Caco-2 (cell line): ENCODE measurements at regions not wholly inside any gene's neighbourhood (a gene's known extent, or its start where the extent isn't known, plus 50 kb on each side); places are given as distances from the start of the nearest gene placed in this dataset.

ENCODE experiments used
- BruUV-seq: library from RNA; stranded (reverse); fragments of 400-500 nt; replicated peaks from 2 replicates; lab custom pipeline; 2021; lab: Mats Ljungman, UMichigan
- CTCF ChIA-PET: fragments of 300-600 bp; sonication (Branson Sonifier 250); formaldehyde crosslinking; loops from one replicate; lab custom pipeline; 2022; ENCODE audit warnings: antibody characterized with exemption; lab: Charles Lee
- POLR2A ChIA-PET: fragments of 300-600 bp; sonication (Branson Sonifier 250); formaldehyde crosslinking; loops from one replicate; lab custom pipeline; 2022; ENCODE audit warnings: antibody characterized with exemption; lab: Charles Lee
- DNase-seq, 2 experiments: peaks; one replicate each; pipeline versions ENCODE4 v3.0.0 to v3.0.0-alpha.2; 2020 to 2022
- H3K27me3 ChIP-seq: replicated peaks from 2 replicates; pipeline ENCODE4 v1.6.0; 2011; ENCODE audit warnings: low read length; ENCODE audit not compliant: control insufficient read depth, insufficient read depth
- H3K36me3 ChIP-seq: 2 replicates; pipeline ENCODE4 v1.5.1; 2011; ENCODE audit warnings: low read length; ENCODE audit not compliant: control insufficient read depth, insufficient read depth
- H3K4me1 ChIP-seq: fragments of 250-450 bp; sonication (Bioruptor Pico); 2 replicates; pipeline ENCODE4 v1.5.1; 2020; ENCODE audit warnings: mild to moderate bottlenecking
- H3K4me3 ChIP-seq: 2 replicates; pipeline ENCODE4 v1.5.1; 2011; ENCODE audit warnings: low read depth, mild to moderate bottlenecking, control low read depth, low read length
- H3K9me3 ChIP-seq: fragments of 250-450 bp; sonication (Bioruptor Pico); 2 replicates; pipeline ENCODE4 v1.5.1; 2020; ENCODE audit warnings: mild to moderate bottlenecking, moderate library complexity
- H3K27ac Mint-ChIP-seq: one replicate; pipeline ENCODE4 v1.8.0; 2022; ENCODE audit warnings: mixed read lengths; ENCODE audit not compliant: unreplicated experiment
- H3K27me3 Mint-ChIP-seq: one replicate; pipeline ENCODE4 v1.8.0; 2022; ENCODE audit warnings: mixed read lengths; ENCODE audit not compliant: insufficient read depth, unreplicated experiment
- H3K36me3 Mint-ChIP-seq: one replicate; pipeline ENCODE4 v1.8.0; 2022; ENCODE audit warnings: mild to moderate bottlenecking, mixed read lengths; ENCODE audit not compliant: insufficient read depth, unreplicated experiment
- H3K4me1 Mint-ChIP-seq: one replicate; pipeline ENCODE4 v1.8.0; 2022; ENCODE audit warnings: low read depth, mixed read lengths; ENCODE audit not compliant: unreplicated experiment
- H3K4me3 Mint-ChIP-seq: one replicate; pipeline ENCODE4 v1.8.0; 2022; ENCODE audit warnings: mild to moderate bottlenecking, moderate library complexity, mixed read lengths; ENCODE audit not compliant: unreplicated experiment
- H3K9me3 Mint-ChIP-seq: one replicate; pipeline ENCODE4 v1.8.0; 2022; ENCODE audit warnings: mixed read lengths; ENCODE audit not compliant: unreplicated experiment
- intact Hi-C: fragments of 100-400 bp; cut with micrococcal nuclease; formaldehyde crosslinking; loops from one replicate; pipeline ENCODE4 v1.10.0; 2022; ENCODE audit not compliant: unreplicated experiment
- TF ChIP-seq, protein P1 (sequence below), 2 experiments: fragments of 200-600 bp in 1 of 2; IDR thresholded peaks; 1 replicate in 1 of 2; 2 replicates in 1 of 2; pipeline versions ENCODE4 v1.5.1 to v1.8.0; 2011 to 2022; ENCODE audit warnings: antibody characterized with exemption in 1 of 2, control low read depth in 1 of 2, inconsistent platforms in 1 of 2, low read depth in 1 of 2, low read length in 1 of 2, mild to moderate bottlenecking in 1 of 2, moderate library complexity in 1 of 2; ENCODE audit not compliant: insufficient read depth in 1 of 2, severe bottlenecking in 1 of 2, unreplicated experiment in 1 of 2

DNA sequence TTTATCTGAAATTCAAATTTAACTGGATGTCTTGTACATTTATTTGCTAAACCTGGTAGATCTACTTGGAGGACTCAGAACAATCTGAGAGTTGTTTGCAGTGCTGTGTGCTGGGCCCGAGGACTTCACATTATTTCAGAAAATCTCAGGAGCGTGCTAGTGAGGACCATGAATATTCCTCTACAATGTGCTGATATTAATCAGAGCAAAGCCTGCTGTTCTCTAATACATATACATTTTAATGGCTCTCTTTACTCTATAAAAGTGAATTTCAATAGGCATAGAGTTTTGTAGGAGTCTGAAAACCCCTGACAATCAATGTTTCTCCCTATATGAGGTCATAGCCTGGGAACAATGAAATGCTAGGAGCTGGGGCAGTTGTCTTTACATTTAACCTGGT is 144.3 kb downstream of the NEDD1 start:
- Histone ChIP-seq H3K36me3 (no peaks in the 10 kb centered on the region), H3K9me3 (no peaks in the 10 kb centered on the region), H3K4me3 (no peak overlapping the region), H3K4me1 (no peaks in the 10 kb centered on the region), H3K27me3 (no peaks in the 10 kb centered on the region)
- intact Hi-C loops, result no loop called here
- DNase-seq, result no peak
- ChIA-PET POLR2A (no interaction called here), CTCF (no interaction called here)
- TF ChIP-seq, protein P1, sequence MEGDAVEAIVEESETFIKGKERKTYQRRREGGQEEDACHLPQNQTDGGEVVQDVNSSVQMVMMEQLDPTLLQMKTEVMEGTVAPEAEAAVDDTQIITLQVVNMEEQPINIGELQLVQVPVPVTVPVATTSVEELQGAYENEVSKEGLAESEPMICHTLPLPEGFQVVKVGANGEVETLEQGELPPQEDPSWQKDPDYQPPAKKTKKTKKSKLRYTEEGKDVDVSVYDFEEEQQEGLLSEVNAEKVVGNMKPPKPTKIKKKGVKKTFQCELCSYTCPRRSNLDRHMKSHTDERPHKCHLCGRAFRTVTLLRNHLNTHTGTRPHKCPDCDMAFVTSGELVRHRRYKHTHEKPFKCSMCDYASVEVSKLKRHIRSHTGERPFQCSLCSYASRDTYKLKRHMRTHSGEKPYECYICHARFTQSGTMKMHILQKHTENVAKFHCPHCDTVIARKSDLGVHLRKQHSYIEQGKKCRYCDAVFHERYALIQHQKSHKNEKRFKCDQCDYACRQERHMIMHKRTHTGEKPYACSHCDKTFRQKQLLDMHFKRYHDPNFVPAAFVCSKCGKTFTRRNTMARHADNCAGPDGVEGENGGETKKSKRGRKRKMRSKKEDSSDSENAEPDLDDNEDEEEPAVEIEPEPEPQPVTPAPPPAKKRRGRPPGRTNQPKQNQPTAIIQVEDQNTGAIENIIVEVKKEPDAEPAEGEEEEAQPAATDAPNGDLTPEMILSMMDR (IDR thresholded peaks at IDR 0.05; ENCODE audit: insufficient read depth in 1 of 2, low read depth in 1 of 2, low read length in 1 of 2, severe bottlenecking in 1 of 2, unreplicated experiment in 1 of 2), result no peak
- H3K36me3 Mint-ChIP-seq, result no peaks in the 10 kb centered on the region
- H3K27ac Mint-ChIP-seq, result no peak overlapping the region
- peaks cover 6% of the 10 kb centered on the region for H3K27me3 Mint-ChIP-seq
- H3K9me3 Mint-ChIP-seq, result no peaks in the 10 kb centered on the region
- H3K4me1 Mint-ChIP-seq, result no peaks in the 10 kb centered on the region
- no TSS peak for BruUV-seq
- no peak overlapping the region for H3K4me3 Mint-ChIP-seq

DNA sequence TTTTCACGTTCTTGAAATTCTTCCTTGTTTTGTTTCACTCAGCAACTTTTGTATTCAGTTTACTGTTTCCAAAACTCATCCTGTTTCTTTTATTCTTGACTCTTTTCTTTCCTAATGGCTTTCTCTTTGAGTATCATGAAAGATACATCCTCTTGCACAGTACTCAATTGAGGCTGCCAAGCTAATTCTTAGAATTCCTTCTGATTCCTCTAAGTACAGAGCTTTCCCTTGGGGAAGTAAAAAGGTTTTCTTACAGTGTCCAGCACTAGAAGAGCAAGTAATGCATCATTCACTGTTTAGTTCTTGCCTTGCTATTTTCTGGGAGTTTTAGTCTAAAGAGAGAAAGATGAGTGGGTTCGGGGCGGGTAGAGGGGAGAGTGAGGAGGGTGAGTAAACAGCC is 154.1 kb downstream of the NEDD1 start:
- H3K27me3 Mint-ChIP-seq, result peaks cover 16% of the 10 kb centered on the region
- no peak for DNase-seq
- Histone ChIP-seq H3K4me3 (no peak overlapping the region), H3K4me1 (no peaks in the 10 kb centered on the region), H3K36me3 (no peaks in the 10 kb centered on the region), H3K27me3 (no peaks in the 10 kb centered on the region; the same call in 1 of the 2 replicates), H3K9me3 (no peaks in the 10 kb centered on the region)
- H3K36me3 Mint-ChIP-seq, result no peaks in the 10 kb centered on the region
- TF ChIP-seq, protein P1 (IDR thresholded peaks at IDR 0.05; ENCODE audit: insufficient read depth in 1 of 2, low read depth in 1 of 2, low read length in 1 of 2, severe bottlenecking in 1 of 2, unreplicated experiment in 1 of 2), result no peak
- H3K27ac Mint-ChIP-seq, result no peak overlapping the region
- no peaks in the 10 kb centered on the region for H3K4me1 Mint-ChIP-seq
- no peaks in the 10 kb centered on the region for H3K9me3 Mint-ChIP-seq
- CTCF ChIA-PET, result no interaction called here
- intact Hi-C loops, result no loop called here
- H3K4me3 Mint-ChIP-seq, result no peak overlapping the region
- POLR2A ChIA-PET, result no interaction called here
- no TSS peak for BruUV-seq

DNA sequence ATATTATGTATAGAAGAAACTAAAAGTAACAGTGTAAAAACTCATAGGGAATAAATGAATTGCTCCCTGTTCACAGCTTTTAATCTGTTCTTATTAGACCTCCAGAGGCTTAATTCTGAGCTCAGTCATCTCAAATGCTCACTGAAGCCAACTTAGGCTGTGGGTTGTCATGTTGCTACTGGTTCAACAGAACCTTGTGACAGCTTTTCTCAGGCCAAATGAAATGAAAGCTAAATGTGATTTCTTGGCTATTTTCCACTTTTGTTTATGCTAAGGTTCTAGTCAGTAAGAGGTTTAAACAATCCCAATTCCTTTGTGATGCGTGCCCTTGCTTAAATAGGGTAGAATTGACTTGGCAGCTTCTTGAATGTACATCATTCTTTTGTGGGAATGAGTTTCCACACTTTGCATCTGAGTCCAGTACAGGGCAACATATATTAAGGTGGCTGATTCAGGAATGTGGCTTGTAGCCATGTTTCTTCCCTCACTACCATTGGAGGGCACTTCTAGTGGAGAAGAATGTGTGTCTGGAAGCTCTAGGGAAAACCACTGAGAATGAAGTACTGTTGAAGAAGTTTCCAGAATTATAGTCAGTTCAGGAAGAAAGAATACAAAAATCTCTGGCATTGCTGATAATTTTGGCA is 156.4 kb downstream of the NEDD1 start:
- BruUV-seq, result no TSS peak
- no peak for DNase-seq
- TF ChIP-seq, protein P1 (IDR thresholded peaks at IDR 0.05; ENCODE audit: insufficient read depth in 1 of 2, low read depth in 1 of 2, low read length in 1 of 2, severe bottlenecking in 1 of 2, unreplicated experiment in 1 of 2), result no peak
- Mint-ChIP-seq H3K27me3 (peaks cover 13% of the 10 kb centered on the region), H3K36me3 (no peaks in the 10 kb centered on the region), H3K4me3 (no peak overlapping the region), H3K4me1 (no peaks in the 10 kb centered on the region), H3K27ac (no peak overlapping the region), H3K9me3 (no peaks in the 10 kb centered on the region)
- ChIA-PET CTCF (no interaction called here), POLR2A (no interaction called here)
- Histone ChIP-seq H3K27me3 (no peaks in the 10 kb centered on the region; the same call in 1 of the 2 replicates), H3K4me3 (no peak overlapping the region), H3K36me3 (no peaks in the 10 kb centered on the region), H3K4me1 (no peaks in the 10 kb centered on the region), H3K9me3 (no peaks in the 10 kb centered on the region)
- intact Hi-C loops, result no loop called here
